ENCODE measurements at regions not wholly inside any gene's neighbourhood (a gene's known extent, or its start where the extent isn't known, plus 50 kb on each side); places are given as distances from the start of the nearest gene placed in this dataset.

- TF ChIP-seq CTCF (conservative IDR thresholded peaks at IDR 0.05; ENCODE audit: low read length) (no peak), EZH2phosphoT487 (IDR thresholded peaks at IDR 0.05; ENCODE audit: borderline replicate concordance, low read depth, low read length) (no peak)
These were observed 275.9 kb downstream of the GADD45G start for GRCh38 chr9:89880721-89881120.

Data from OCI-LY7 (cell line).